Neuronal stem cell (in vitro differentiated cells): ENCODE measurements at regions not wholly inside any gene's neighbourhood (a gene's known extent, or its start where the extent isn't known, plus 50 kb on each side); places are given as distances from the start of the nearest gene placed in this dataset.

Source experiments
- DNase-seq: peaks from one replicate; pipeline ENCODE4 v3.0.0-alpha.2; 2013; ENCODE audit warnings: low spot score
- H2AFZ ChIP-seq: one replicate; pipeline ENCODE4 v1.6.1; 2013; ENCODE audit warnings: mild to moderate bottlenecking, low read length, inconsistent platforms
- H2AK5ac ChIP-seq: 2 replicates; pipeline ENCODE4 v1.6.1; 2013; ENCODE audit warnings: low read depth, mild to moderate bottlenecking, inconsistent platforms, low read length, moderate library complexity, mixed read lengths
- H2BK120ac ChIP-seq: 2 replicates; pipeline ENCODE4 v1.6.1; 2013; ENCODE audit warnings: low read depth, mild to moderate bottlenecking, inconsistent platforms, low read length, moderate library complexity, mixed read lengths
- H2BK12ac ChIP-seq: one replicate; pipeline ENCODE4 v1.6.1; 2013; ENCODE audit warnings: low read length, inconsistent platforms
- H2BK15ac ChIP-seq: 2 replicates; pipeline ENCODE4 v1.6.1; 2013; ENCODE audit warnings: mild to moderate bottlenecking, low read length, inconsistent platforms, mixed read lengths
- H2BK5ac ChIP-seq: one replicate; pipeline ENCODE4 v1.6.1; 2013; ENCODE audit warnings: inconsistent platforms, mild to moderate bottlenecking, low read length, moderate library complexity
- H3K14ac ChIP-seq: one replicate; pipeline ENCODE4 v1.6.1; 2013; ENCODE audit warnings: low read length, inconsistent platforms
- H3K18ac ChIP-seq: 2 replicates; pipeline ENCODE4 v1.6.1; 2013; ENCODE audit warnings: low read length, inconsistent platforms
- H3K23ac ChIP-seq: 2 replicates; pipeline ENCODE4 v1.6.1; 2013; ENCODE audit warnings: low read depth, mild to moderate bottlenecking, mixed read lengths, low read length, inconsistent platforms; ENCODE audit not compliant: poor library complexity
- H3K27ac ChIP-seq: replicated peaks from 3 replicates; pipeline ENCODE4 v1.5.1; 2013; ENCODE audit warnings: low read length, inconsistent platforms
- H3K27me3 ChIP-seq, 3 experiments: 2 replicates each; pipeline ENCODE4 v1.6.1; 2013; ENCODE audit warnings: low read length in 3 of 3, mild to moderate bottlenecking in 2 of 3, inconsistent platforms in 1 of 3, low read depth in 1 of 3, mixed read lengths in 1 of 3, moderate library complexity in 1 of 3; ENCODE audit not compliant: control insufficient read depth in 3 of 3, insufficient read depth in 3 of 3
- H3K36me3 ChIP-seq, 2 donors: replicated peaks in 1 of 2; 2 replicates each; pipeline ENCODE4 v1.6.1; 2013; ENCODE audit warnings: low read length in 2 of 2; ENCODE audit not compliant: control insufficient read depth in 2 of 2, insufficient read depth in 2 of 2
- H3K4ac ChIP-seq: 2 replicates; pipeline ENCODE4 v1.6.1; 2013; ENCODE audit warnings: inconsistent platforms, mild to moderate bottlenecking, low read length, moderate library complexity
- H3K4me1 ChIP-seq, 2 donors: 1 replicate in 1 of 2; 2 replicates in 1 of 2; pipeline ENCODE4 v1.6.1; 2013; ENCODE audit warnings: low read length in 2 of 2, low read depth in 1 of 2; ENCODE audit not compliant: control insufficient read depth in 2 of 2, insufficient read depth in 1 of 2
- H3K4me2 ChIP-seq: one replicate; pipeline ENCODE4 v1.6.1; 2013; ENCODE audit warnings: mild to moderate bottlenecking, low read length, inconsistent platforms; ENCODE audit not compliant: insufficient read depth, poor library complexity, severe bottlenecking
- H3K4me3 ChIP-seq, 2 donors: 2 replicates each; pipeline ENCODE4 v1.5.1; 2013; ENCODE audit warnings: low read length in 2 of 2, mild to moderate bottlenecking in 2 of 2, inconsistent platforms in 1 of 2, moderate library complexity in 1 of 2
- H3K79me1 ChIP-seq: one replicate; pipeline ENCODE4 v1.6.1; 2013; ENCODE audit warnings: low read depth, mild to moderate bottlenecking, inconsistent platforms, low read length, moderate library complexity
- H3K9ac ChIP-seq: one replicate; pipeline ENCODE4 v1.6.1; 2013; ENCODE audit warnings: mild to moderate bottlenecking, low read depth, low read length, inconsistent platforms; ENCODE audit not compliant: poor library complexity
- H3K9me3 ChIP-seq, 2 donors: replicated peaks in 1 of 2; 2 replicates each; pipeline versions ENCODE3 to v1.6.1; 2013; ENCODE audit warnings: low read length in 2 of 2, mild to moderate bottlenecking in 2 of 2, inconsistent platforms in 1 of 2, low read depth in 1 of 2, mixed read lengths in 1 of 2, moderate library complexity in 1 of 2; ENCODE audit not compliant: control insufficient read depth in 2 of 2, insufficient read depth in 1 of 2
- H4K8ac ChIP-seq: one replicate; pipeline ENCODE4 v1.6.1; 2013; ENCODE audit warnings: low read depth, mild to moderate bottlenecking, inconsistent platforms, low read length, moderate library complexity
- H4K91ac ChIP-seq: one replicate; pipeline ENCODE4 v1.6.1; 2013; ENCODE audit warnings: low read length, low read depth, mild to moderate bottlenecking, inconsistent platforms; ENCODE audit not compliant: poor library complexity
- WGBS, 2 donors: extraction: QIAGEN DNeasy Blood & Tissue Kit; methylation state at CpG; one replicate each; pipeline ENCODE4 v1.1.7; 2013; ENCODE audit warnings: missing lambda C conversion rate in 2 of 2, mixed read lengths in 1 of 2; ENCODE audit not compliant: insufficient read length in 2 of 2, insufficient replicate concordance in 1 of 2; ENCODE audit errors: extremely low coverage in 2 of 2; 5-methylcytosine and 5-hydroxymethylcytosine counted together

GRCh38 chr5:98096155-98096554 lies 677.3 kb upstream of the RGMB start:
- Histone ChIP-seq H3K27me3 (no peaks in the 10 kb centered on the region), H3K9ac (no peak overlapping the region), H3K36me3 (no peaks in the 10 kb centered on the region), H3K27ac (no peak overlapping the region), H4K8ac (no peak overlapping the region), H2BK15ac (no peak overlapping the region), H3K9me3 (no peaks in the 10 kb centered on the region), H3K4ac (no peak overlapping the region), H3K23ac (no peak overlapping the region), H2AK5ac (no peak overlapping the region), H2BK12ac (no peak overlapping the region), H3K4me1 (no peaks in the 10 kb centered on the region), H3K4me3 (no peak overlapping the region), H2AFZ (peak overlapping the region; percentile 16), H4K91ac (no peak overlapping the region), H2BK5ac (no peak overlapping the region), H3K4me2 (no peak overlapping the region), H3K79me1 (no peaks in the 10 kb centered on the region), H3K18ac (no peak overlapping the region), H2BK120ac (no peak overlapping the region), H3K14ac (no peak overlapping the region)
- no peak for DNase-seq
- WGBS, 2 donors, result no CpG with 5 or more reads among the region's 1 CpG

- no peak overlapping the region for H4K8ac ChIP-seq
- DNase-seq, result no peak
Measured at GRCh38 chr5:98099448-98100105, 673.9 kb upstream of the RGMB start.

DNA sequence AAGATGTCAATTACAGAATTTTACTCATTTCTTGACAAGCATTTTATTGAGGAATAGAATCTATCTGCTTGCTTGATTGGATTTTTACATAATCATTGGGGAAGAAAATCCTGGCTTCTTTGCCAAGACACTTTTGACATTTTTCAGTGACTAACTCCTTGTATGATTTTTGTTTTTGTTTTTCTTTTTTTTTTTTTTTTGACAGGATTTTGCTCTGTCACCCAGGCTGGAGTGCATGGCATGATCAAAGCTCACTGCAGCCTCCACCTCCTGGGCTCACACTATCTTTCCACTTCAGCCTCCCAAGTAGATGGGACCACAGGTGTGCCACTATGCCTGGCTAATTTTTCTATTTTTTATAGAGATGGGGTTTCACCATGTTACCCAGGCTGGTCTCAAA lies 672.3 kb upstream of the RGMB start:
- no peak overlapping the region for H4K91ac ChIP-seq
- DNase-seq, result no peak
- H3K9me3 ChIP-seq, result no peaks in the 10 kb centered on the region
- no peak overlapping the region for H3K23ac ChIP-seq
- H3K27me3 ChIP-seq, result no peaks in the 10 kb centered on the region
- H3K4me1 ChIP-seq, result no peaks in the 10 kb centered on the region
- H2BK120ac ChIP-seq, result no peak overlapping the region
- no peak overlapping the region for H2AFZ ChIP-seq
- H3K36me3 ChIP-seq, result no peaks in the 10 kb centered on the region
- H3K27ac ChIP-seq, result no peak overlapping the region
- no peak overlapping the region for H3K18ac ChIP-seq
- H3K79me1 ChIP-seq, result no peaks in the 10 kb centered on the region
- no peak overlapping the region for H3K4ac ChIP-seq
- H4K8ac ChIP-seq, result no peak overlapping the region
- no peak overlapping the region for H2BK15ac ChIP-seq
- H2BK5ac ChIP-seq, result no peak overlapping the region
- no peak overlapping the region for H3K4me2 ChIP-seq
- no peak overlapping the region for H2AK5ac ChIP-seq
- H3K4me3 ChIP-seq, result no peak overlapping the region
- H3K9ac ChIP-seq, result no peak overlapping the region
- H3K14ac ChIP-seq, result no peak overlapping the region
- no peak overlapping the region for H2BK12ac ChIP-seq

More at GRCh38 chr5:98099448-98100105, 673.9 kb upstream of the RGMB start:
- Histone ChIP-seq H3K4me3 (no peak overlapping the region), H2BK5ac (no peak overlapping the region), H3K4me1 (no peaks in the 10 kb centered on the region), H3K9ac (no peak overlapping the region), H3K14ac (no peak overlapping the region), H2AFZ (no peak overlapping the region), H3K79me1 (no peaks in the 10 kb centered on the region), H2BK12ac (no peak overlapping the region), H4K91ac (no peak overlapping the region), H2BK120ac (no peak overlapping the region), H3K23ac (no peak overlapping the region), H3K4me2 (no peak overlapping the region), H3K36me3 (no peaks in the 10 kb centered on the region), H3K9me3 (no peaks in the 10 kb centered on the region), H3K18ac (no peak overlapping the region), H3K27ac (no peak overlapping the region), H3K4ac (no peak overlapping the region), H2AK5ac (no peak overlapping the region), H3K27me3 (no peaks in the 10 kb centered on the region), H2BK15ac (no peak overlapping the region)
- WGBS, 2 donors, result no CpG with 5 or more reads among the region's 3 CpGs

DNA sequence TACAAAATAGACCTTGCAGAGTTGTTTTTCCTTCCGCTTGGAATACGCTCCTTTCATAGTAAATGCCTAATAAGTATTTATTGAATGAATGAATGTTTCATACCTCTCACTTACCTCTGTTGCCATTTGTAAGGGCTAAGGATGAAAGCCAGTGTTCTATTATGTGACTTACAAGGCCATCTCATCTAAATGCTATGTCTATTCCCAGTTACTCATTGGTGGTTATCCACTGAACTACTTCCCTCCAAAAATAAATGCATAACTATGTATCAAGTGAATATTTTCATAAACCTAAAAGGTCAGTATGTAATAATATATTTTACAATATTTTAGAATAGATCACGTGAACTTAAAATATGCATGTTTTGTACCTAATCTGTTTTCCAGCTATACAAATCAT lies 670.5 kb upstream of the RGMB start:
- Histone ChIP-seq H4K91ac (no peak overlapping the region), H3K4me3 (no peak overlapping the region), H2BK15ac (no peak overlapping the region), H2BK5ac (no peak overlapping the region), H3K23ac (no peak overlapping the region), H3K79me1 (no peaks in the 10 kb centered on the region), H3K27me3 (no peaks in the 10 kb centered on the region), H3K4me2 (no peak overlapping the region), H3K9ac (no peak overlapping the region), H3K14ac (no peak overlapping the region), H2BK120ac (no peak overlapping the region), H3K27ac (no peak overlapping the region), H4K8ac (no peak overlapping the region), H3K18ac (no peak overlapping the region), H2AFZ (no peak overlapping the region), H3K9me3 (no peaks in the 10 kb centered on the region), H2AK5ac (no peak overlapping the region), H2BK12ac (no peak overlapping the region), H3K4me1 (no peaks in the 10 kb centered on the region), H3K4ac (no peak overlapping the region), H3K36me3 (no peaks in the 10 kb centered on the region)
- WGBS, 2 donors, result no CpG with 5 or more reads among the region's 3 CpGs
- no peak for DNase-seq
